ENCODE measurements at regions not wholly inside any gene's neighbourhood (a gene's known extent, or its start where the extent isn't known, plus 50 kb on each side); places are given as distances from the start of the nearest gene placed in this dataset.

DNA sequence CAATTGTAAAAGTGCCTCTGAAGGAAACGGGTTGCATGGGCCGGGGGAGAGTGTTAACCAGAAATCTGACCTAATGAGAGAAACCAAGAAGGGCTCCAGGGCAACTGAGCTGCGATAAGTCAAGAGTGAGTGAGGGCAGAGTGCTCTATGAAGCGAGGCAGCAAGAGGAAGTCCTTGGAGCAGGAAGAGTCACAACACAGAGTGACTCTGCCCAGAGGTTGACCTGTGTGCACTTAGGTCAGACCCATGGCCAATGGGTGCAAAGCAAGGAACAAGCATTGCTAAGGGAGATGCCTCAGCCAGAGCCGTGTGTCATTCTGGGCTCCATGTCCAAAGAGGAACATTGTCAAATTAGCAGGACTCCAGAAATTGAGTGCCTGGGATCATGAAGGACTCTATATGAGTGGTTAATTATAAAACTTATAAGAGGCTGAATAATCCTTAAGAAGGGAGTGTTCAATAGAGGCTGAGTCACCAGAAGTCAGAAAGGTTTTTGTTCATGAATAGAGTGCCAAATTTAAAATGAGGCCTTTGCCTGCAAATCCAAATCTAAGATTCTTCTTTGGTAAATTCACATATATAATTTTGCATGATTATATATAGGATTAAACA lies 438.5 kb downstream of the MED10 start:
- H3K27ac Mint-ChIP-seq: no peak overlapping the region
- CTCF ChIA-PET: no interaction called here
- no peak for TF ChIP-seq CTCF (IDR thresholded peaks at IDR 0.05)
- H3K27me3 Mint-ChIP-seq: no peaks in the 10 kb centered on the region
- no peak for DNase-seq
- POLR2A ChIA-PET: no interaction called here
- no peaks in the 10 kb centered on the region for H3K9me3 Mint-ChIP-seq
- no peaks in the 10 kb centered on the region for H3K36me3 Mint-ChIP-seq (ENCODE audit: low read depth)
- intact Hi-C loops (cut with micrococcal nuclease): no loop called here
- H3K4me3 Mint-ChIP-seq: no peak overlapping the region
- no peaks in the 10 kb centered on the region for H3K4me1 Mint-ChIP-seq
- ATAC-seq (ENCODE audit: low read depth): no peak

- POLR2A ChIA-PET: no interaction called here
These were observed 444.7 kb downstream of the MED10 start for GRCh38 chr5:5933651-5934050.

GRCh38 chr5:5932824-5933223 lies 445.5 kb downstream of the MED10 start:
- intact Hi-C loops (cut with micrococcal nuclease): no loop called here
- ChIA-PET POLR2A (no interaction called here), CTCF (no interaction called here)
- H3K27ac Mint-ChIP-seq: no peak overlapping the region
- ATAC-seq (ENCODE audit: low read depth) (no peak), DNase-seq (no peak)
- H3K4me1 Mint-ChIP-seq: no peaks in the 10 kb centered on the region
- H3K36me3 Mint-ChIP-seq (ENCODE audit: low read depth): no peaks in the 10 kb centered on the region
- H3K27me3 Mint-ChIP-seq: peaks cover 4% of the 10 kb centered on the region
- H3K4me3 Mint-ChIP-seq: no peak overlapping the region
- H3K9me3 Mint-ChIP-seq: no peaks in the 10 kb centered on the region
- TF ChIP-seq CTCF (IDR thresholded peaks at IDR 0.05): no peak

More at GRCh38 chr5:5933651-5934050, 444.7 kb downstream of the MED10 start:
- Mint-ChIP-seq H3K4me1 (no peaks in the 10 kb centered on the region), H3K9me3 (no peaks in the 10 kb centered on the region), H3K36me3 (ENCODE audit: low read depth) (no peaks in the 10 kb centered on the region), H3K4me3 (no peak overlapping the region), H3K27me3 (peaks cover 4% of the 10 kb centered on the region), H3K27ac (no peak overlapping the region)
- intact Hi-C loops (cut with micrococcal nuclease): no loop called here
- no peak for TF ChIP-seq CTCF (IDR thresholded peaks at IDR 0.05)
- CTCF ChIA-PET: no interaction called here
- ATAC-seq (ENCODE audit: low read depth): no peak
- no peak for DNase-seq

DNA sequence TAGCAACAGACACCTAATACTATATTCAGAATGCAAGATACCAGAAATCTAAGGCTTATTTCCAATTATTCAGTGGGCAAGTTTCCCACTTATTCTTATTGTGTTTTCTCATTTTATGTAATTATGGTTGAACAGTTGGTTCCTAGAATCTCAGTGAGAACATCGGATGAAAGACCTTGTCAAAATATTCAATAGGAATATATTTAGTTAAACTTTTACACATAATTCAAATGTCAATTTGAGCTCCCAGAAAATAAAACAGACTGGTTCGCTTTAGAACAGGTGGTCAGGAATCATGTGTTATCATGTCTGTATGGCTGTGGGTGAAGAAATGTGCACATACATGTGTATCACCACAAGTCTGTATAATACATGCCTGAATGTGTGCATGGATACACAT lies 447.8 kb downstream of the MED10 start:
- CTCF ChIA-PET: no interaction called here

More for the DNA sequence above, 447.8 kb downstream of the MED10 start:
- DNase-seq (no peak), ATAC-seq (ENCODE audit: low read depth) (no peak)
- Mint-ChIP-seq H3K27me3 (peaks cover 7% of the 10 kb centered on the region), H3K36me3 (ENCODE audit: low read depth) (no peaks in the 10 kb centered on the region), H3K4me1 (no peaks in the 10 kb centered on the region), H3K9me3 (no peaks in the 10 kb centered on the region), H3K27ac (no peak overlapping the region), H3K4me3 (no peak overlapping the region)
- POLR2A ChIA-PET: no interaction called here
- no peak for TF ChIP-seq CTCF (IDR thresholded peaks at IDR 0.05)
- intact Hi-C loops (cut with micrococcal nuclease): no loop called here
